Skeletal muscle satellite cell (primary cell): ENCODE measurements at regions not wholly inside any gene's neighbourhood (a gene's known extent, or its start where the extent isn't known, plus 50 kb on each side); places are given as distances from the start of the nearest gene placed in this dataset.
"Not testable (repeated sequence)": the region's sequence is repeated elsewhere in the genome, so short reads cannot be mapped to it uniquely, and the experiment has no call there.

ENCODE experiments used
- H3K27me3 ChIP-seq: 2 replicates; pipeline ENCODE4 v1.7.0; 2013; ENCODE audit warnings: low read length; ENCODE audit not compliant: control insufficient read depth, insufficient read depth
- H3K36me3 ChIP-seq: 2 replicates; pipeline ENCODE4 v1.7.0; 2013; ENCODE audit warnings: mild to moderate bottlenecking, control low read depth, low read length; ENCODE audit not compliant: insufficient read depth
- H3K4me1 ChIP-seq: 2 replicates; pipeline ENCODE4 v1.7.0; 2013; ENCODE audit warnings: low read length; ENCODE audit not compliant: control insufficient read depth, insufficient read depth
- H3K4me2 ChIP-seq: 2 replicates; pipeline ENCODE4 v1.7.0; 2013; ENCODE audit warnings: mild to moderate bottlenecking, low read length
- H3K4me3 ChIP-seq: 2 replicates; pipeline ENCODE4 v1.7.0; 2013; ENCODE audit warnings: low read length
- H3K9ac ChIP-seq: 2 replicates; pipeline ENCODE4 v1.7.0; 2013; ENCODE audit warnings: mild to moderate bottlenecking, low read depth, low read length, moderate library complexity
- H3K9me3 ChIP-seq: replicated peaks from 2 replicates; pipeline ENCODE4 v1.7.0; 2013; ENCODE audit warnings: mild to moderate bottlenecking, control low read depth, low read length

DNA sequence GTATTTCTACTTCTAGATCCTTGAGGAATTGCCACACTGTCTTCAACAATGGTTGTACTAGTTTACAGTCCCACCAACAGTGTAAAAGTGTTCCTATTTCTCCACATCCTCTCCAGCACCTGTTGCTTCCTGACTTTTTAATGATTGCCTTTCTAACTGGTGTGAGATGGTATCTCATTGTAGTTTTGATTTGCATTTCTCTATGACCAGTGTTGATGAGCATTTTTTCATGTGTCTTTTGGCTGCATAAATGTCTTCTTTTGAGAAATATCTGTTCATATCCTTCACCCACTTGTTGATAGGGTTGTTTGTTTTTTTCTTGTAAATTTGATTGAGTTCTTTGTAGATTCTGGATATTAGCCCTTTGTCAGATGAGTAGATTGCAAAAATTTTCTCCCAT lies 1447.0 kb downstream of the ZPLD1 start:
- not testable (repeated sequence) for H3K4me2 ChIP-seq, H3K9me3 ChIP-seq, H3K4me1 ChIP-seq, H3K27me3 ChIP-seq, H3K36me3 ChIP-seq, H3K4me3 ChIP-seq, H3K9ac ChIP-seq

DNA sequence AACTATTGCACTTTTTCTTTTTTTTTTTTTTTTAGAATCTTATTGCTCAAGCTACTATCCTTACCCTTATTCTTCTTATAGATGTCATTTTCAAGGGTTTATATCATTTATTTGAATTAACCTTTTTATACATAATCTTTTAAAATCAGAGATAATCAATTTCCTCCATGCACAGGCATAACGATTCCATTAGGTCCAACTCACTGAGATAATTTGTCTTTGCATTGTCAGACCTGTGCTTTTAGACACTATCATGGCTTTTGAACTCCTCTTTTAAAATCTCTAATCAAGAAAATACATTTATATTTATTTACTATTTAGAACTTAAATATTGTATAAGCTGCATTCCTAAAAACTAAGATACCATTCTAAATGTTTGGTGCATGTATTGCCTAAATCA lies 1454.9 kb downstream of the ZPLD1 start:
- H3K9me3 ChIP-seq, result no peaks in the 10 kb centered on the region

DNA sequence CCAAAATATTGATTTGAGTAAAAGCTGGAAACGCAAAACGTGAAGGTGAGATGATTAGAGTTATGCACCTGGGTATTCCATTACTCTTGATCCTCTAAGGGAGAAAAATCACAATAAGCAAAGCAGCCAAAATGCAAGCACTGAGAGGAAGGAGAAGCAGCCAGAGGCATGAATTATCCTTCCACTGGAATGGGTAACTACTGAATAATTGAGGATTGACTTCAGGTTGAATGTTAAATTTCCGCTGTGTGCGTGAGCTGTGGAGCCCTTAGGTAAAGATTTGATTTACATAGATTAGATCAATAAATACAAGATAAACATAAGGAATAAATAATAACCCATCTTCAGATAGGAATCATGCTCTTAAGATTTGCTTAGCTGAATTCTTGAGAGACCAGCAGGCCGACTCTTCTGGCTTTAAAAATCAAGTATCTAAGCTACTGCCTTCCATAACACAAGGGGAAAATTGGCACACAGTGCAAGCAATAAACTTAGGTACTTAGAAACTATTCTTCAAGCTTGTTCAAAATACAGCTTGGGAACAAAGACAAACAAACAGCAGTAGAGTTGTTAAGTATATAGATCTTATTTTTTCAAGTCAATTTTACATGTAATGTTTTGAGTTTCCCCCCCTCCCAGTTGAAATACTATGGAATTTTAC lies 1459.5 kb downstream of the ZPLD1 start:
- Histone ChIP-seq H3K27me3 (no peaks in the 10 kb centered on the region), H3K36me3 (no peaks in the 10 kb centered on the region), H3K4me3 (no peak overlapping the region), H3K4me2 (no peak overlapping the region), H3K9me3 (no peaks in the 10 kb centered on the region), H3K4me1 (no peaks in the 10 kb centered on the region), H3K9ac (no peak overlapping the region)

More for the DNA sequence above, 1454.9 kb downstream of the ZPLD1 start:
- no peaks in the 10 kb centered on the region for H3K36me3 ChIP-seq
- H3K27me3 ChIP-seq, result no peaks in the 10 kb centered on the region
- H3K4me2 ChIP-seq, result no peak overlapping the region
- H3K9ac ChIP-seq, result no peak overlapping the region
- H3K4me1 ChIP-seq, result no peaks in the 10 kb centered on the region
- no peak overlapping the region for H3K4me3 ChIP-seq

DNA sequence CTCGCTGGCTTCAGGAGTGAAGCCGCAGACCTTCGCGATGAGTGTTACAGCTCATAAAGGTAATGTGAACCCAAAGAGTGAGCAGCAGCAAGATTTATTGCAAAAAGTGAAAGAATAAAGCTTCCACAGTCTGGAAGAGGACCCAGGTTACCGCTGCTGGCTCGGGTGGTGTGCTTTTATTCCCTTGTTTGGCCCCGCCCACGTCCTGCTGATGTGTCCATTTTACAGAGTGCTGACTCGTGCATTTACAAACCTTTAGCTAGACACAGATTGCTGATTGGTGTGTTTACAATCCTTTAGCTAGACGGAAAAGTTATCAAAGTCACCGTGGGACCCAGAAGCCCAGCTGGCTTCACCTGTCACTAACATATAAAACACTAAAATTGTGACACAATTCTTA lies 1464.5 kb downstream of the ZPLD1 start:
- H3K9ac ChIP-seq, result no peak overlapping the region
- H3K4me2 ChIP-seq, result no peak overlapping the region
- no peaks in the 10 kb centered on the region for H3K4me1 ChIP-seq
- no peak overlapping the region for H3K4me3 ChIP-seq
- no peaks in the 10 kb centered on the region for H3K27me3 ChIP-seq
- no peaks in the 10 kb centered on the region for H3K9me3 ChIP-seq
- H3K36me3 ChIP-seq, result no peaks in the 10 kb centered on the region

DNA sequence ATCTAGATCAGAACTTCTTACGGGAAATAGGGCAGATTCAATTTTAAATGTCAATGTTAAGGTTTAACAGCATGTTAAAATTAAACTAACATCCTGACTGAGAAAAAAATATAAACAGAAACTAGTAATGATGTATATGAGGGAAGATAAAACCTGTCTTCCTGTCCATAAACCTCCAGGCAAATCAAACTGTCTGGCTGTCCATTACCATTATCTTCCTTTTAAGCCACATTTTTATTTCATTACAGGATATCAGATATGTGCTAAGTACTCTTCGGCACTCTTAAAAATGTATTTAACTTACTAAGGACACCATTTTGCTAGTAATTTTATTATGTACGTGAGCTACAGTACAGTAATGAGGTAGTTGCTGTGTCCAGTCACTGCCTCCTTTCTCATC lies 1461.7 kb upstream of the ALCAM start:
- H3K4me2 ChIP-seq, result no peak overlapping the region
- no peaks in the 10 kb centered on the region for H3K27me3 ChIP-seq
- no peaks in the 10 kb centered on the region for H3K9me3 ChIP-seq
- H3K36me3 ChIP-seq, result no peaks in the 10 kb centered on the region
- H3K4me1 ChIP-seq, result no peaks in the 10 kb centered on the region
- no peak overlapping the region for H3K4me3 ChIP-seq
- no peak overlapping the region for H3K9ac ChIP-seq

DNA sequence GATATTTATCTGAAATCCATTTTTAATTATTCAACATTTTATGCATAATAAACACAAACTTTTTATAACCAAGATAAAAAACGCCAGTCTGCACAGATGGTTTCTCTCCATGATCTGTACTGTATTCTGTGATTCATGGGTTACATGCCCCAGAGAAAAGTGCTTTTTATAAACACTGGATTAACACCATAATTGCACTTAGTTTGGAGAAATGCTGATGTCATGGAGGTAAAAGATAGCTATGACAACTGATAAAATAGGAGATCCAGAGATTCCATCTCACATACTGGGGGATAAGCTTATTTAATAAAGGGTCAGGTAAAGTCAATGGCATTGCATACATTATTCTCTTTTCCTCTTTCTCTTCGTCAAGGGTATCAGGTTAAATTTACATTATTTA lies 1460.4 kb upstream of the ALCAM start:
- H3K4me1 ChIP-seq, result no peaks in the 10 kb centered on the region
- no peak overlapping the region for H3K4me3 ChIP-seq
- H3K4me2 ChIP-seq, result no peak overlapping the region
- no peaks in the 10 kb centered on the region for H3K36me3 ChIP-seq
- no peaks in the 10 kb centered on the region for H3K27me3 ChIP-seq
- no peaks in the 10 kb centered on the region for H3K9me3 ChIP-seq
- no peak overlapping the region for H3K9ac ChIP-seq

DNA sequence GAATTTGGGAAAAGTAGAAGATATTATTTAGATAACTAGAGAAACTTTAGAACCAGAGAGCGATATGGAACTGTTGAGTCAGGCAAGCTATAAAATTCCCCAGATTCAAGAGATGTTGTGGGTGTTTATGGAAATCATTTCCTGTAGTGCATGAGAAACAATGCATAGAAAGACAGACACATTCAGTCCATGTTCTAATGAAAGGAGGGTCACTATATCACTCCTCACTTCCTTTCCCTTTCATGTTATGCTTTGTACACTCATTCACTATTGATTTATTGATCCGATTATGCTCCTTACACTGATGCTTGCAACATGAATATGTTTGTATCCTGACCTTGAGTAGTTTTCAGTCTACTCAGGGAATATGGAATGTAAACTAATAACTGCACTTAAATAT lies 1459.9 kb upstream of the ALCAM start:
- H3K4me3 ChIP-seq, result no peak overlapping the region
- H3K4me1 ChIP-seq, result no peaks in the 10 kb centered on the region
- H3K9me3 ChIP-seq, result no peaks in the 10 kb centered on the region
- no peaks in the 10 kb centered on the region for H3K36me3 ChIP-seq
- H3K4me2 ChIP-seq, result no peak overlapping the region
- no peaks in the 10 kb centered on the region for H3K27me3 ChIP-seq
- no peak overlapping the region for H3K9ac ChIP-seq

DNA sequence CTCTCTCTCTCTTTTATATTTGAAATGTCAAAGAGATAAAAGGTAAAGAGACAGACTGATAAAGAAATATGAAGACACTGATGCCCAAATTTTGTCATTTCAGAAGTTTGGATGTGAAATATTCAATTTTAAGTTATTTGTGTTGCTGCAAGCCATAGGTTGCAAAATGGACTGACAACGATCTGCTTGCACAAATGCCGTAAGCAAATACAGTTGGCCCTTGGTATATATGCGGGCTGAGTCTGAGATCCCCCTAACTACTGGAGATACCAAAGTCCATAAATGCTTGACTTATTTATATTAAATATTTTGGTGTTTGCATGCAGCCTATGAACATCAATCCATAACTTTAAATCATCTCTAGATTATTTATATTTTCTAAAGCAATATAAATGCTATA lies 1459.1 kb upstream of the ALCAM start:
- H3K4me3 ChIP-seq, result no peak overlapping the region
- H3K9ac ChIP-seq, result no peak overlapping the region
- H3K9me3 ChIP-seq, result no peaks in the 10 kb centered on the region
- no peaks in the 10 kb centered on the region for H3K4me1 ChIP-seq
- no peaks in the 10 kb centered on the region for H3K27me3 ChIP-seq
- no peaks in the 10 kb centered on the region for H3K36me3 ChIP-seq
- no peak overlapping the region for H3K4me2 ChIP-seq

DNA sequence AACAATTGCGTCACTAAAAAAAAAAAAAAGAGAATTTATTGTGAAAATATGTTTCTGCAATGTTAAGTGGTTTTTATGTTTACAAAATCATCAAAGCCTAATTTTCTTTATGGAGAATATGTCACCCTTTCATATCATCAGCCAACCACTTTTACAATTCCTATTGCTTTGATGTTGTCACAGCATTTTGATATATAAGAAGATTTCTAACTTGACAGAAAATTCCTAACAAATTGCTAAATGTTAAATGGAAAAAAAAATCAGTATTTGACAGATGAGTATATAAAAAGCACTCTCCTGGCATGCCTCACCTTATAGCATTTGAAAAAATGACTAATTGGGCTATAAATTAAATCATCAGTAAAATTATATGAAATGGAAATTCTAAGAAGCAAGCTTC lies 1457.3 kb upstream of the ALCAM start:
- Histone ChIP-seq H3K4me1 (no peaks in the 10 kb centered on the region), H3K4me2 (no peak overlapping the region), H3K27me3 (no peaks in the 10 kb centered on the region), H3K4me3 (no peak overlapping the region), H3K36me3 (no peaks in the 10 kb centered on the region), H3K9me3 (no peaks in the 10 kb centered on the region), H3K9ac (no peak overlapping the region)

DNA sequence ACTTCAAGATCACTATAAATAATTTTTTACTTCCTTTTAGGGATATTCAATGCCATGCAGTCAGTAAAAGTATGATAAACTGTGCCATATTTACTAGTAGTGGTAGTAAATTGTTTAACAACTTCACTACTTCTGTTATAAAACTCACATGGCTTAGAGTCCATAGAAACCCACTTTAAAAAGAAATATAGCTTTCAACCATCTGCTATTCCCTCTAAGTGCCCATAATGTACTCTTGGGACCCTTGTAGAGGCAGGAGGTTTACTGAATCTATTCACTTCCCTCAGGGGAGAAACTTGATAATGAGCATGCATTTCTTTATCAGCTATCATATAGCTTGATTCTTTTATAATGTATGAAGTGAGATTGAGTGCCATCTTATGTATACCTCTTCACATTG lies 1448.4 kb upstream of the ALCAM start:
- no peaks in the 10 kb centered on the region for H3K4me1 ChIP-seq
- no peak overlapping the region for H3K9ac ChIP-seq
- H3K4me3 ChIP-seq, result no peak overlapping the region
- H3K27me3 ChIP-seq, result no peaks in the 10 kb centered on the region
- no peak overlapping the region for H3K4me2 ChIP-seq
- no peaks in the 10 kb centered on the region for H3K9me3 ChIP-seq
- H3K36me3 ChIP-seq, result no peaks in the 10 kb centered on the region

DNA sequence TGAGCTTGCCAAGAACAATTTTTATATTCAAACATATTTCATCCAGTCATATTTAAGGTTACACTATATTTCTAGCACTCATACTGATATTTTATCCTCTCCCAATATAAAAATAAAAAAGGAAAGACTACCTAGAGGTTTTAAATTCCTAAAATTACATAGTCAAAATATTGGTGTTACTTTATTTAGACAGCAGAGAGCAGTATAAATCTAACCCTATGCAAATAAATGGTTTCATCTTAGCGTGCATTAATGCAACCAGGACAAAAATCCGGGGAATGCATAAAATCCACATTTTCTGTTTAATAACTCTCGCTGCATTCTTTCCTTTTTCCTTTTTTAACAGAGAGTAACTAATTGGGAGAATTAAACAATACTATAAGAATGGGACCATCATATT lies 1447.4 kb upstream of the ALCAM start:
- Histone ChIP-seq H3K4me3 (no peak overlapping the region), H3K9me3 (no peaks in the 10 kb centered on the region), H3K36me3 (no peaks in the 10 kb centered on the region), H3K4me2 (peak overlapping the region; percentile 32), H3K4me1 (no peaks in the 10 kb centered on the region), H3K27me3 (no peaks in the 10 kb centered on the region), H3K9ac (no peak overlapping the region)

DNA sequence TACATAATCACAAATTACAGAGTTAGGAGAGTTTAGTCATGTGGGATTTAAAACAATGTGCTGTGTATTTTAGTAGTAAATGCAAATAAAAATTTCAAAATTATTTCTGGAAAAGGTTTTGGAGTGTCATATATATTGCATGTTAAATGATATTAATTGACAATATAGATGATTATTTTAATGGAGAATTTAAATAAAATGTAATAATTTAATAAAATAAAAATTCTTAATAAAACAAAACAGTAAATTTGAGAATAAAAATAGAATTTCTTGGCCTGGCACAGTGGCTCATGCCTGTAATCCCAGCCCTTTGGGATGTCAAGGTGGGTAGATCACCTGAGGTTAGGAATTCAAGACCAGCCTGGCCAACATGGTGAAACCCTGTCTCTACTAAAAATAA lies 1442.8 kb upstream of the ALCAM start:
- Histone ChIP-seq H3K9me3 (no peaks in the 10 kb centered on the region), H3K27me3 (no peaks in the 10 kb centered on the region), H3K36me3 (no peaks in the 10 kb centered on the region), H3K9ac (no peak overlapping the region), H3K4me2 (no peak overlapping the region), H3K4me3 (no peak overlapping the region), H3K4me1 (no peaks in the 10 kb centered on the region)
